ENCODE measurements at regions not wholly inside any gene's neighbourhood (a gene's known extent, or its start where the extent isn't known, plus 50 kb on each side); places are given as distances from the start of the nearest gene placed in this dataset.

GRCh38 chr3:18233987-18234716, 191.0 kb downstream of the SATB1 start:
- Histone ChIP-seq H3K27ac (ENCODE audit: low read length, poor library complexity, severe bottlenecking) (no peak overlapping the region), H2BK120ac (ENCODE audit: low read depth, low read length) (no peak overlapping the region), H3K36me3 (ENCODE audit: control insufficient read depth in 1 of 2, insufficient read depth in 2 of 2, low read depth in 1 of 2, low read length in 2 of 2) (no peaks in the 10 kb centered on the region), H3K79me1 (replicated peaks; ENCODE audit: low read length, poor library complexity, severe bottlenecking) (no peaks in the 10 kb centered on the region), H4K8ac (ENCODE audit: low read length) (no peak overlapping the region), H2BK15ac (ENCODE audit: low read depth, poor library complexity, severe bottlenecking) (no peak overlapping the region), H2AK5ac (ENCODE audit: low read length, severe bottlenecking) (no peak overlapping the region), H3K14ac (ENCODE audit: low read length in 2 of 2) (no peak overlapping the region), H2BK5ac (ENCODE audit: low read depth, low read length, poor library complexity, severe bottlenecking) (no peak overlapping the region), H2BK12ac (ENCODE audit: low read length in 2 of 2) (no peak overlapping the region), H3K4ac (ENCODE audit: low read depth in 1 of 2, low read length in 2 of 2) (no peak overlapping the region), H3K4me1 (ENCODE audit: control insufficient read depth, insufficient read depth, low read depth, low read length) (no peaks in the 10 kb centered on the region), H3K9me3 (ENCODE audit: control insufficient read depth, low read length) (no peaks in the 10 kb centered on the region), H3K4me3 (ENCODE audit: insufficient read depth in 1 of 2, low read depth in 1 of 2, low read length in 2 of 2) (no peak overlapping the region), H3K18ac (ENCODE audit: low read depth in 1 of 2, low read length in 2 of 2) (no peak overlapping the region), H4K91ac (ENCODE audit: low read length) (no peak overlapping the region), H2AFZ (ENCODE audit: low read depth, low read length) (no peak overlapping the region), H3K27me3 (ENCODE audit: control insufficient read depth in 1 of 2, insufficient read depth in 1 of 2, low read length in 2 of 2) (no peaks in the 10 kb centered on the region), H3K9ac (ENCODE audit: low read length) (no peak overlapping the region), H3K4me2 (ENCODE audit: low read length, poor library complexity, severe bottlenecking) (no peak overlapping the region), H3K23ac (ENCODE audit: low read length in 2 of 2) (no peak overlapping the region)
- 76% methylated on average over 10 of the region's 10 CpGs for WGBS
- DNase-seq = no peak

GRCh38 chr3:18232317-18232716, 192.8 kb downstream of the SATB1 start:
- Histone ChIP-seq H3K79me1 (replicated peaks; ENCODE audit: low read length, poor library complexity, severe bottlenecking) (no peaks in the 10 kb centered on the region), H3K4ac (ENCODE audit: low read depth in 1 of 2, low read length in 2 of 2) (no peak overlapping the region), H2BK5ac (ENCODE audit: low read depth, low read length, poor library complexity, severe bottlenecking) (no peak overlapping the region), H3K18ac (ENCODE audit: low read depth in 1 of 2, low read length in 2 of 2) (no peak overlapping the region), H2BK15ac (ENCODE audit: low read depth, poor library complexity, severe bottlenecking) (no peak overlapping the region), H3K27ac (ENCODE audit: low read length, poor library complexity, severe bottlenecking) (no peak overlapping the region), H2BK12ac (ENCODE audit: low read length in 2 of 2) (no peak overlapping the region), H2AK5ac (ENCODE audit: low read length, severe bottlenecking) (no peak overlapping the region), H3K9me3 (ENCODE audit: control insufficient read depth, low read length) (no peaks in the 10 kb centered on the region), H3K4me2 (ENCODE audit: low read length, poor library complexity, severe bottlenecking) (no peak overlapping the region), H3K14ac (ENCODE audit: low read length in 2 of 2) (no peak overlapping the region), H3K23ac (ENCODE audit: low read length in 2 of 2) (no peak overlapping the region), H3K4me1 (ENCODE audit: control insufficient read depth, insufficient read depth, low read depth, low read length) (no peaks in the 10 kb centered on the region), H2BK120ac (ENCODE audit: low read depth, low read length) (no peak overlapping the region), H4K91ac (ENCODE audit: low read length) (no peak overlapping the region), H3K4me3 (ENCODE audit: insufficient read depth in 1 of 2, low read depth in 1 of 2, low read length in 2 of 2) (no peak overlapping the region), H3K9ac (ENCODE audit: low read length) (no peak overlapping the region), H2AFZ (ENCODE audit: low read depth, low read length) (no peak overlapping the region), H3K27me3 (ENCODE audit: control insufficient read depth in 1 of 2, insufficient read depth in 1 of 2, low read length in 2 of 2) (no peaks in the 10 kb centered on the region), H4K8ac (ENCODE audit: low read length) (no peak overlapping the region), H3K36me3 (ENCODE audit: control insufficient read depth in 1 of 2, insufficient read depth in 2 of 2, low read depth in 1 of 2, low read length in 2 of 2) (no peaks in the 10 kb centered on the region)
- DNase-seq = no peak
- 77% methylated on average over 3 of the region's 3 CpGs for WGBS

GRCh38 chr3:18228060-18228459, 197.1 kb downstream of the SATB1 start:
- Histone ChIP-seq H2BK5ac (ENCODE audit: low read depth, low read length, poor library complexity, severe bottlenecking) (no peak overlapping the region), H2AK5ac (ENCODE audit: low read length, severe bottlenecking) (no peak overlapping the region), H3K4me1 (ENCODE audit: control insufficient read depth, insufficient read depth, low read depth, low read length) (no peaks in the 10 kb centered on the region), H2BK15ac (ENCODE audit: low read depth, poor library complexity, severe bottlenecking) (no peak overlapping the region), H2BK120ac (ENCODE audit: low read depth, low read length) (no peak overlapping the region), H3K4me2 (ENCODE audit: low read length, poor library complexity, severe bottlenecking) (no peak overlapping the region), H4K91ac (ENCODE audit: low read length) (no peak overlapping the region), H3K36me3 (ENCODE audit: control insufficient read depth in 1 of 2, insufficient read depth in 2 of 2, low read depth in 1 of 2, low read length in 2 of 2) (no peaks in the 10 kb centered on the region), H3K4ac (ENCODE audit: low read depth in 1 of 2, low read length in 2 of 2) (no peak overlapping the region), H3K18ac (ENCODE audit: low read depth in 1 of 2, low read length in 2 of 2) (no peak overlapping the region), H3K4me3 (ENCODE audit: insufficient read depth in 1 of 2, low read depth in 1 of 2, low read length in 2 of 2) (no peak overlapping the region), H3K27me3 (ENCODE audit: control insufficient read depth in 1 of 2, insufficient read depth in 1 of 2, low read length in 2 of 2) (no peaks in the 10 kb centered on the region), H4K8ac (ENCODE audit: low read length) (no peak overlapping the region), H3K9me3 (ENCODE audit: control insufficient read depth, low read length) (no peaks in the 10 kb centered on the region), H2BK12ac (ENCODE audit: low read length in 2 of 2) (no peak overlapping the region), H3K14ac (ENCODE audit: low read length in 2 of 2) (no peak overlapping the region), H3K9ac (ENCODE audit: low read length) (no peak overlapping the region), H3K27ac (ENCODE audit: low read length, poor library complexity, severe bottlenecking) (no peak overlapping the region), H2AFZ (ENCODE audit: low read depth, low read length) (no peak overlapping the region), H3K79me1 (replicated peaks; ENCODE audit: low read length, poor library complexity, severe bottlenecking) (no peaks in the 10 kb centered on the region), H3K23ac (ENCODE audit: low read length in 2 of 2) (no peak overlapping the region)
- DNase-seq = no peak
- 87% methylated on average over 1 of the region's 1 CpG for WGBS

DNA sequence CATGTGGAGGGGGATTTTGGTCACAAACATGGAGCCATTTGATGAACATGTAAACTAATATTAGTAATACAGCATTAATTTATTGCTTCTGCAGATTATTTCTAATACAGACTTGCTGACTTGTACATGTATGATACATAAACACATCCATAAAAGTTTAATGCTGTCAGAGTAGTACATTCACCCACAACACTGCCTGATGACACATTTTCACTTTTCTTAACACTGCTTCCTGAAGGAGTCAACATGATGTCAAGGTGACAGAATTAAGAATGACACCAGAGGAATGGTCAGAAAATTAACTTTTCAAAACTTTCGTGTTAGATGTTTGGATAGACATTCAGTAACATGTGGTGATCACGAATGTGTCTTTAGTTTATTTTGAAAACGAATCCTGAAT, 199.4 kb downstream of the SATB1 start:
- no peaks in the 10 kb centered on the region for H3K4me1 ChIP-seq (ENCODE audit: control insufficient read depth, insufficient read depth, low read depth, low read length)
- no peaks in the 10 kb centered on the region for H3K79me1 ChIP-seq (replicated peaks; ENCODE audit: low read length, poor library complexity, severe bottlenecking)

More for the DNA sequence above, 199.4 kb downstream of the SATB1 start:
- Histone ChIP-seq H3K14ac (ENCODE audit: low read length in 2 of 2) (no peak overlapping the region), H4K91ac (ENCODE audit: low read length) (no peak overlapping the region), H2AK5ac (ENCODE audit: low read length, severe bottlenecking) (no peak overlapping the region), H3K4ac (ENCODE audit: low read depth in 1 of 2, low read length in 2 of 2) (no peak overlapping the region), H3K36me3 (ENCODE audit: control insufficient read depth in 1 of 2, insufficient read depth in 2 of 2, low read depth in 1 of 2, low read length in 2 of 2) (no peaks in the 10 kb centered on the region), H3K27ac (ENCODE audit: low read length, poor library complexity, severe bottlenecking) (no peak overlapping the region), H2BK5ac (ENCODE audit: low read depth, low read length, poor library complexity, severe bottlenecking) (no peak overlapping the region), H3K9me3 (ENCODE audit: control insufficient read depth, low read length) (no peaks in the 10 kb centered on the region), H3K18ac (ENCODE audit: low read depth in 1 of 2, low read length in 2 of 2) (no peak overlapping the region), H3K4me3 (ENCODE audit: insufficient read depth in 1 of 2, low read depth in 1 of 2, low read length in 2 of 2) (no peak overlapping the region), H3K27me3 (ENCODE audit: control insufficient read depth in 1 of 2, insufficient read depth in 1 of 2, low read length in 2 of 2) (no peaks in the 10 kb centered on the region), H3K23ac (ENCODE audit: low read length in 2 of 2) (no peak overlapping the region), H2BK15ac (ENCODE audit: low read depth, poor library complexity, severe bottlenecking) (no peak overlapping the region), H3K4me2 (ENCODE audit: low read length, poor library complexity, severe bottlenecking) (no peak overlapping the region), H3K9ac (ENCODE audit: low read length) (no peak overlapping the region), H2BK12ac (ENCODE audit: low read length in 2 of 2) (no peak overlapping the region), H2BK120ac (ENCODE audit: low read depth, low read length) (no peak overlapping the region), H4K8ac (ENCODE audit: low read length) (no peak overlapping the region), H2AFZ (ENCODE audit: low read depth, low read length) (no peak overlapping the region)
- WGBS = 85% methylated on average over 3 of the region's 3 CpGs
- no peak for DNase-seq

Data from mesenchymal stem cell (in vitro differentiated cells and primary cell).